B cell (primary cell): ENCODE measurements at regions not wholly inside any gene's neighbourhood (a gene's known extent, or its start where the extent isn't known, plus 50 kb on each side); places are given as distances from the start of the nearest gene placed in this dataset.

Source experiments
- ATAC-seq: fragments of 200-7000 bp; cut with Tn5 transposase; one replicate; pipeline ENCODE4 v1.10.0; 2021; ENCODE audit warnings: low read depth, mild to moderate bottlenecking, moderate number of reproducible peaks, moderate library complexity
- CTCF ChIA-PET: fragments of 350-600 bp; sonication (Branson Sonifier 250); formaldehyde crosslinking; loops from one replicate; lab custom pipeline; 2021; ENCODE audit warnings: antibody characterized with exemption, inconsistent platforms; lab: Charles Lee
- POLR2A ChIA-PET: fragments of 350-600 bp; sonication (Branson Sonifier 250); formaldehyde crosslinking; loops from one replicate; lab custom pipeline; 2021; ENCODE audit warnings: antibody characterized with exemption; lab: Charles Lee
- DNase-seq: peaks from one replicate; pipeline ENCODE4 v3.0.0; 2013
- H2AFZ ChIP-seq: 2 replicates; pipeline ENCODE4 v1.6.1; 2012; ENCODE audit warnings: mild to moderate bottlenecking, low read depth, low read length; ENCODE audit not compliant: insufficient read depth, poor library complexity, severe bottlenecking
- H3K27ac ChIP-seq, 2 donors: 1 replicate in 1 of 2; 2 replicates in 1 of 2; pipeline ENCODE4 v1.5.1; 2012 to 2013; ENCODE audit warnings: low read length in 2 of 2, mild to moderate bottlenecking in 2 of 2, moderate library complexity in 1 of 2
- H3K27me3 ChIP-seq, 4 experiments: fragments of 200-600 bp in 1 of 4; sonication (generic) in 1 of 4; replicated peaks in 1 of 4; 1 replicate in 2 of 4; 2 replicates in 2 of 4; pipeline versions ENCODE4 v1.6.1 to v1.7.0; 2013 to 2016; ENCODE audit warnings: low read length in 3 of 4, mild to moderate bottlenecking in 2 of 4, mixed read lengths in 1 of 4, moderate library complexity in 1 of 4; ENCODE audit not compliant: insufficient read depth in 4 of 4, control insufficient read depth in 3 of 4; ENCODE audit errors: control extremely low read depth in 1 of 4
- H3K36me3 ChIP-seq, 2 experiments: replicated peaks in 1 of 2; 1 replicate in 1 of 2; 2 replicates in 1 of 2; pipeline versions ENCODE4 v1.6.1 to v1.7.1; 2013; ENCODE audit warnings: low read length in 1 of 2; ENCODE audit not compliant: insufficient read depth in 2 of 2, control insufficient read depth in 1 of 2; ENCODE audit errors: control extremely low read depth in 1 of 2, extremely low read depth in 1 of 2
- H3K4me1 ChIP-seq, 2 donors: fragments of 200-600 bp in 1 of 2; sonication (generic) in 1 of 2; 1 replicate in 1 of 2; 2 replicates in 1 of 2; pipeline versions ENCODE4 v1.5.1 to v1.6.1; 2013 to 2017; ENCODE audit warnings: low read length in 2 of 2; ENCODE audit not compliant: control insufficient read depth in 2 of 2, insufficient read depth in 2 of 2
- H3K4me2 ChIP-seq: replicated peaks from 2 replicates; pipeline ENCODE3; 2012; ENCODE audit warnings: mild to moderate bottlenecking, low read depth, low read length; ENCODE audit not compliant: poor library complexity, severe bottlenecking
- H3K4me3 ChIP-seq, 5 experiments: fragments of 200-600 bp in 1 of 5; sonication (generic) in 1 of 5; 1 replicate in 3 of 5; 2 replicates in 2 of 5; pipeline versions ENCODE4 v1.5.1 to v1.7.0; 2011 to 2016; ENCODE audit warnings: low read length in 4 of 5, mild to moderate bottlenecking in 4 of 5, low read depth in 2 of 5, control low read depth in 1 of 5, moderate library complexity in 1 of 5; ENCODE audit not compliant: insufficient read depth in 1 of 5; ENCODE audit errors: control extremely low read depth in 1 of 5, extremely low read depth in 1 of 5
- H3K79me2 ChIP-seq: fragments of 200-600 bp; sonication (generic); one replicate; pipeline ENCODE4 v1.6.0; 2016; ENCODE audit warnings: low read length; ENCODE audit not compliant: control insufficient read depth, insufficient read depth
- H3K9ac ChIP-seq: fragments of 200-600 bp; sonication (generic); 2 replicates; pipeline ENCODE4 v1.6.1; 2017; ENCODE audit warnings: mild to moderate bottlenecking, low read length, moderate library complexity
- H3K9me3 ChIP-seq, 3 donors: one replicate each; pipeline versions ENCODE4 v1.6.1 to v1.7.1; 2013; ENCODE audit warnings: low read length in 2 of 3; ENCODE audit not compliant: control insufficient read depth in 2 of 3, insufficient read depth in 1 of 3; ENCODE audit errors: control extremely low read depth in 1 of 3
- H4K20me1 ChIP-seq: 2 replicates; pipeline ENCODE4 v1.6.0; 2012; ENCODE audit warnings: mild to moderate bottlenecking, low read length; ENCODE audit not compliant: insufficient read depth, control insufficient read depth, poor library complexity, severe bottlenecking
- H3K27ac Mint-ChIP-seq: one replicate; pipeline ENCODE4 v1.8.0; 2021; ENCODE audit warnings: mixed read lengths
- H3K27me3 Mint-ChIP-seq: one replicate; pipeline ENCODE4 v1.8.0; 2021; ENCODE audit warnings: mixed read lengths
- H3K4me1 Mint-ChIP-seq: one replicate; pipeline ENCODE4 v1.8.0; 2021; ENCODE audit warnings: mixed read lengths
- H3K4me3 Mint-ChIP-seq: one replicate; pipeline ENCODE4 v1.8.0; 2021; ENCODE audit warnings: mixed read lengths
- H3K9me3 Mint-ChIP-seq: one replicate; pipeline ENCODE4 v1.8.0; 2022; ENCODE audit warnings: mixed read lengths; ENCODE audit not compliant: insufficient read depth
- EZH2 ChIP-seq: IDR thresholded peaks from 2 replicates; pipeline ENCODE4 v1.6.1; 2012; ENCODE audit warnings: borderline replicate concordance, low read depth, mild to moderate bottlenecking, moderate library complexity, low read length; ENCODE audit not compliant: insufficient read depth, poor library complexity, severe bottlenecking
- WGBS: methylation state at CpG from one replicate; pipeline ENCODE4 v1.1.5; 2013; ENCODE audit warnings: missing lambda C conversion rate; ENCODE audit not compliant: insufficient coverage; 5-methylcytosine and 5-hydroxymethylcytosine counted together
- intact Hi-C: fragments of 100-400 bp; cut with micrococcal nuclease; formaldehyde crosslinking; loops from one replicate; pipeline ENCODE4 v1.10.0; 2022
- TF ChIP-seq, protein P1 (sequence below): fragments of 200-600 bp; IDR thresholded peaks from one replicate; pipeline ENCODE4 v1.8.0; 2022; ENCODE audit warnings: antibody characterized with exemption, mild to moderate bottlenecking

DNA sequence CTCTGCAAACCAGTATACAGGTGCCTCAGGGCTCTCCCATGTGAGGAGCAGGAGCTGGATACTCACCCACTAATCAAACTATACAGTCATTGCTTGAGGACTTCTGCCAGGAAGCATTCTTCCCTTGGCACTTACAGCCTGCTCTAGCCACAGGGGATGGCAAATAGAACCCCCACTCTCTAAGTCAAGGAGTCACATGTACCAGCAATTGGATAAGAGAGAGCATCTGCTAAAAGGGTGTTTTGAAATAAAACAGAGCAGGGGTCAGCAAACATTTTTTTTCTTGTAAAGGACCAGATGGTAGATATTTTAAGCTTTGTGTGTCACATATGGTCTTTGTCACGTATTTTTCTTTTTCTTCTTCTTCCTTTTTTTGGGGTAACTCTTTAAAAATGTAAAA, 865.2 kb upstream of the GHITM start:
- WGBS = no CpG with 5 or more reads among the region's 1 CpG

DNA sequence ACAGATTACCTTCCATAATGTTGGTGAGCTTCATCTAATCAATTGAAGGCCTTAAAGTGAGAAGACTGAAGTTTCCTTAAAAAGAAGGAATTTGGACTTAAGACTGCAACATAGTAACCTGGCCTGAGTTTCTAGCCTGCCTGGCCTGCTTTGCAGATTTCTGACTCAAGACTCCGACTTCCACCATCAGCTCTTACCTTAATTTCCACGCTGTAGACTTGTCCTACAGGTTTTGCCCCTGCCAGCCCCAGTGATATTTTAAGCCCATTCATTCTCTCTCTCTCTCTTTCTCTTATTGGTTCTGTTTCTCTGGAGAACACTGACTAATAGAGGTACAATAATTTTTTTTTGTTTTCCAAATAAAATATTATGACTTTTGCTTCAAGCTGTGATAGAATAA, 862.3 kb upstream of the GHITM start:
- no peaks in the 10 kb centered on the region for H3K27me3 Mint-ChIP-seq
- 78% methylated on average over 1 of the region's 2 CpGs for WGBS

More for the DNA sequence above, 865.2 kb upstream of the GHITM start:
- DNase-seq = no peak
- H4K20me1 ChIP-seq = no peaks in the 10 kb centered on the region
- no peaks in the 10 kb centered on the region for H3K9me3 ChIP-seq
- Mint-ChIP-seq H3K4me1 (no peaks in the 10 kb centered on the region), H3K9me3 (no peaks in the 10 kb centered on the region), H3K4me3 (no peak overlapping the region), H3K27me3 (no peaks in the 10 kb centered on the region), H3K27ac (no peak overlapping the region)
- no peak overlapping the region for H3K4me2 ChIP-seq
- no peaks in the 10 kb centered on the region for H3K4me1 ChIP-seq
- H3K36me3 ChIP-seq = no peaks in the 10 kb centered on the region
- POLR2A ChIA-PET = no interaction called here
- H3K27me3 ChIP-seq = no peaks in the 10 kb centered on the region
- H3K27ac ChIP-seq = no peak overlapping the region
- H2AFZ ChIP-seq = no peak overlapping the region
- ATAC-seq = no peak
- no peaks in the 10 kb centered on the region for H3K79me2 ChIP-seq
- no peak overlapping the region for H3K9ac ChIP-seq
- intact Hi-C loops = no loop called here
- no peak overlapping the region for H3K4me3 ChIP-seq
- CTCF ChIA-PET = no interaction called here
- no peak for TF ChIP-seq EZH2
- TF ChIP-seq, protein P1, sequence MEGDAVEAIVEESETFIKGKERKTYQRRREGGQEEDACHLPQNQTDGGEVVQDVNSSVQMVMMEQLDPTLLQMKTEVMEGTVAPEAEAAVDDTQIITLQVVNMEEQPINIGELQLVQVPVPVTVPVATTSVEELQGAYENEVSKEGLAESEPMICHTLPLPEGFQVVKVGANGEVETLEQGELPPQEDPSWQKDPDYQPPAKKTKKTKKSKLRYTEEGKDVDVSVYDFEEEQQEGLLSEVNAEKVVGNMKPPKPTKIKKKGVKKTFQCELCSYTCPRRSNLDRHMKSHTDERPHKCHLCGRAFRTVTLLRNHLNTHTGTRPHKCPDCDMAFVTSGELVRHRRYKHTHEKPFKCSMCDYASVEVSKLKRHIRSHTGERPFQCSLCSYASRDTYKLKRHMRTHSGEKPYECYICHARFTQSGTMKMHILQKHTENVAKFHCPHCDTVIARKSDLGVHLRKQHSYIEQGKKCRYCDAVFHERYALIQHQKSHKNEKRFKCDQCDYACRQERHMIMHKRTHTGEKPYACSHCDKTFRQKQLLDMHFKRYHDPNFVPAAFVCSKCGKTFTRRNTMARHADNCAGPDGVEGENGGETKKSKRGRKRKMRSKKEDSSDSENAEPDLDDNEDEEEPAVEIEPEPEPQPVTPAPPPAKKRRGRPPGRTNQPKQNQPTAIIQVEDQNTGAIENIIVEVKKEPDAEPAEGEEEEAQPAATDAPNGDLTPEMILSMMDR = no peak

More for the DNA sequence above, 862.3 kb upstream of the GHITM start:
- Histone ChIP-seq H4K20me1 (no peaks in the 10 kb centered on the region), H3K9me3 (no peaks in the 10 kb centered on the region), H3K36me3 (no peaks in the 10 kb centered on the region), H3K79me2 (no peaks in the 10 kb centered on the region), H3K4me1 (no peaks in the 10 kb centered on the region), H3K4me2 (no peak overlapping the region), H3K27ac (no peak overlapping the region), H3K27me3 (no peaks in the 10 kb centered on the region), H3K9ac (no peak overlapping the region), H2AFZ (no peak overlapping the region), H3K4me3 (no peak overlapping the region)
- POLR2A ChIA-PET = no interaction called here
- CTCF ChIA-PET = no interaction called here
- Mint-ChIP-seq H3K9me3 (no peaks in the 10 kb centered on the region), H3K27ac (no peak overlapping the region), H3K4me1 (no peaks in the 10 kb centered on the region), H3K4me3 (no peak overlapping the region)
- TF ChIP-seq, protein P1 = no peak
- no peak for TF ChIP-seq EZH2
- intact Hi-C loops = no loop called here
- ATAC-seq (no peak), DNase-seq (no peak)
